Peyer's patch (tissue), 4 donors: ENCODE measurements at regions not wholly inside any gene's neighbourhood (a gene's known extent, or its start where the extent isn't known, plus 50 kb on each side); places are given as distances from the start of the nearest gene placed in this dataset.

ENCODE experiments used
- POLR2A ChIP-seq, 2 donors: fragments of 450-650 bp; IDR thresholded peaks; one replicate each; pipeline ENCODE4 v1.5.1; 2017; ENCODE audit warnings: antibody characterized with exemption in 2 of 2, mild to moderate bottlenecking in 2 of 2, moderate library complexity in 2 of 2
- TF ChIP-seq, protein P1 (sequence below), 6 experiments: fragments of 450-650 bp in 4 of 6; fragments of 200-600 bp in 2 of 6; sonication (generic) in 1 of 6; IDR thresholded peaks; one replicate each; pipeline ENCODE4 v1.5.1; 2017 to 2019; ENCODE audit warnings: antibody characterized with exemption in 6 of 6, mild to moderate bottlenecking in 3 of 6, moderate library complexity in 1 of 6

GRCh38 chr3:177764377-177764912 is 567.2 kb upstream of the TBL1XR1 start:
- TF ChIP-seq, protein P1, sequence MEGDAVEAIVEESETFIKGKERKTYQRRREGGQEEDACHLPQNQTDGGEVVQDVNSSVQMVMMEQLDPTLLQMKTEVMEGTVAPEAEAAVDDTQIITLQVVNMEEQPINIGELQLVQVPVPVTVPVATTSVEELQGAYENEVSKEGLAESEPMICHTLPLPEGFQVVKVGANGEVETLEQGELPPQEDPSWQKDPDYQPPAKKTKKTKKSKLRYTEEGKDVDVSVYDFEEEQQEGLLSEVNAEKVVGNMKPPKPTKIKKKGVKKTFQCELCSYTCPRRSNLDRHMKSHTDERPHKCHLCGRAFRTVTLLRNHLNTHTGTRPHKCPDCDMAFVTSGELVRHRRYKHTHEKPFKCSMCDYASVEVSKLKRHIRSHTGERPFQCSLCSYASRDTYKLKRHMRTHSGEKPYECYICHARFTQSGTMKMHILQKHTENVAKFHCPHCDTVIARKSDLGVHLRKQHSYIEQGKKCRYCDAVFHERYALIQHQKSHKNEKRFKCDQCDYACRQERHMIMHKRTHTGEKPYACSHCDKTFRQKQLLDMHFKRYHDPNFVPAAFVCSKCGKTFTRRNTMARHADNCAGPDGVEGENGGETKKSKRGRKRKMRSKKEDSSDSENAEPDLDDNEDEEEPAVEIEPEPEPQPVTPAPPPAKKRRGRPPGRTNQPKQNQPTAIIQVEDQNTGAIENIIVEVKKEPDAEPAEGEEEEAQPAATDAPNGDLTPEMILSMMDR (IDR thresholded peaks at IDR 0.05): no peak
- no peak for TF ChIP-seq POLR2A (IDR thresholded peaks at IDR 0.05)
